DMS53 treated with DMSO at 0.1 percent for 48 hours (cell line): ENCODE measurements at regions not wholly inside any gene's neighbourhood (a gene's known extent, or its start where the extent isn't known, plus 50 kb on each side); places are given as distances from the start of the nearest gene placed in this dataset.

Experiments used
- DNase-seq: peaks from one replicate; lab custom pipeline; 2025; ENCODE audit not compliant: unreplicated experiment; lab: John Stamatoyannopoulos, UW

GRCh38 chr15:93454788-93455187, 365.8 kb upstream of the RGMA start:
- DNase-seq: no peak

DNA sequence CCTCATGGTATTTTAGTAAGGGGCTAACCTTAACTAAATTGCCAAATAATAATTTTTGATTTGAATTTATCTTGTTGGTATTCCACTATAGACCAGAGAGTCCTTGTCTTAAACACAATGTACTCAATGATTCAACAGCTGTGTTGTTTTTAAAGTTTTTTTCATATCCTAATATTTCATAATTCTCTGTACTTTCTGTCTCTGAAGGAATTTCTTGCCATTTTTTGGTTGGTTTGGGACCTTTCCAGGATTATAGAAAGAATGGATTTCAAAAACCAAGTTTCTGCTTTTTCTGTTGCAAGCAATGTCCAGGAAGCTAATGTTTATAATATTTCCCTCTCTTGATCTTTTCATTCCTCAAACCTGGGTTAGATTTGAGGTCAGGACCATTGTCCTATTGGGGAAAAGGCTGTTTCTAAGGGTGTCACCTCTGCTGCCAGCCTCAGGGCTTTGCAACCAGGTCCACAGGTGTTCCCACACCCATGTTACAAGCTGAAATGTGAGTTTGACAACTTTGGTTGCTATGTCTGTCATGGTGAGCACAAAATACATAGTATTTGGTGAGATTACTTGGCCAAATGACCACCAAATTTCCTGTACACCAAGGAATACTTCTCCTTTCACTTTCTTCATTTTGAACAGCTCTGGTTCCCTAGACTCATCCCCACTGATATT, 363.7 kb upstream of the RGMA start:
- DNase-seq: no peak

DNA sequence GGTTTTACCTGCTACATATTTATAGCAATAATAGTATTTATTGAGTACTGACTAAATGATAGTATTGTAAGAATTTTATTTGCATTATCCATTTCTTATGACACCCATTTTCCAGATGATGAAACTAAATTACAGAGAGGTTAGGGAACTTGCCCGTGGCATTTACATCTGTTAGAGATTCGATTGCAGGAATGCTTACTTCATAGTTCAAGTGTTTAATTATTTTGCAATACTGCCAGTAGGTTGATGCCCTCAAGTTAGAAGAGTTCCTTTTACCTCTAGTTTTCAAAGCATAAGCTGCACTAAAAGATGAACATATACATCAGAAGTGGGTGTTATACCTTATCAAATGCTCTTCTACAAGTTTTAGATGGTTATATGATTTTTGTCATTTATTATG, 362.8 kb upstream of the RGMA start:
- no peak for DNase-seq

DNA sequence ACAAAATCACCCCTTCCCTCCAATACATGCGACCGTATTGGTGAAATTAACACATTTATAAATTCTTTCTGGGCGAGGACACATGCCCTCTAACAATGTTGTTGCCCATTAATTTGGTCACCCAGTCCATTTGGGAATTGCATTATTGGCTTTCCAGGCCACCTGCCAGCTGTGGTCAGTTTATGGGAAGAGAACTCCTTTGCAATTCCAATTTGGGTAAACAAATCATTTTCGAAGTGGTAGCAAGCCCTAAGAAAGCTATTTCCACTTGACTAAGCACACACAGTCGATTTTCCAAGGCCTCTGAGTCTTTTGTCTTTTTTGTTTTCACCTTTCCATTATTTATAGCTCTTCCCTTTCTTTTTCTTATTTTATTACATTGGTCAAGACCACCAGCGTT, 362.3 kb upstream of the RGMA start:
- no peak for DNase-seq

DNA sequence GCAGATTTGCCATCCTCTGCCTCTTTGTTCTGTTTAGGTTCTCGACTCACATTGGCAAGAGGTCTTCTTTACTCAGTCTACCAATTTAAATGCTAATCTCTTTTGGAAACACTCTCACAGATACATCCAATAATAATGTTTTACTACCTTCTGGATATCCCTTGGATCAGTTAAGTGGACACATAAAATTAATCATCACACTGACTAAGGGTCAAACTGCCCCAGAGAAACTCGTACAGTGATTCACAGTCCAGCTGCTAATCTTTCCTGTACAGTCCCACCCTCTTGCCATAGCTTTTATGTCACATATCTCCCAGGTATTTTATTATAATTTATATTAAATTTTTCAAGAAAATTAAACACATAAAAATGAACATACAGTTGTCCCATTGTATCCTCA, 360.8 kb upstream of the RGMA start:
- DNase-seq: no peak

GRCh38 chr15:93438310-93438709, 349.3 kb upstream of the RGMA start:
- DNase-seq: no peak

GRCh38 chr15:93432474-93432873, 343.5 kb upstream of the RGMA start:
- no peak for DNase-seq

DNA sequence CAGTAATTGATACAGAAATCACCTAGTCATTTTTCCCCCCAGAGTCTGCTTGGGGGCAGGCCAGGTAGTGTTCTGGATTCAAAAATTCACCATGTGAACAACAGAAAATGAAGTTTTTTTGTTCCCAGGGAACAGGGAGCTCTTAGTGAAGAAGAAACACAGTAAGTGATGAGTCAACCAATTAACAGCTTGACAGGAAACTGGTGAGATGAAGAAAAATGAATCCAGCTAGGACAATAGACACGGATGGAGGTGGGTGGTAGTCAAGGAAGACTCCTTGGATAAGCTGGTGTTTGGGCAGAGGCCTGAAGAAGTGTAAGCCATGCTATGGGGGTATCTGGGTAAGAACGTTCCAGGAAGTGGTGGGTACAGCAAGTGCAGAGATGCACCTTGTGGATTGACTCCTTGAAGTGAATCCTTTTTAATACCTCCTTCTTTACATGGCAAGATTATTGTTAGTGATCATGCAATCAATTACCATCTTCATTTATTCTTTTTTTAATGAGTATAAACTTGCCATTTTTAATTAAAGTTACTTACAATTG, 339.9 kb upstream of the RGMA start:
- no peak for DNase-seq

- DNase-seq: no peak
Observed at GRCh38 chr15:93428150-93428549, 339.1 kb upstream of the RGMA start.

DNA sequence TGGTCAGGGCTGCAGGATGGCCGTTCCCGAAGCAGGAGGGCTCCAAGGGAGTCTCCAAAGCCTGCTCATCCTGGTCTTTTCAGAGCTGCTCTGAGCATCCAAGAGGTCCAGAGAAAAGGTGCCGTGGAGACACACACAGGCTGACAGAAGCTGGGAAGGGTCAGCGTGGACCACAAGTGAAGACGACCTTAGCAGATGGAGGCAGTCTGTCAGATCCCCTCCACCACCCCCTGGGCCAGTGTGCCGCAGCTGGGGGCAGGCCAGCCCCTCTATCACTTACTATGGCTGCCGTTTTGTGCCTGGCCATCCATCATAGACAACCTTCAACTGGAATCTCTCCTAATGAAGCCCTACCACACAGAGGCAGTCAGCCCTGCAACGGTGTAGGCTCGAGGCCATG, 335.1 kb upstream of the RGMA start:
- DNase-seq: no peak

DNA sequence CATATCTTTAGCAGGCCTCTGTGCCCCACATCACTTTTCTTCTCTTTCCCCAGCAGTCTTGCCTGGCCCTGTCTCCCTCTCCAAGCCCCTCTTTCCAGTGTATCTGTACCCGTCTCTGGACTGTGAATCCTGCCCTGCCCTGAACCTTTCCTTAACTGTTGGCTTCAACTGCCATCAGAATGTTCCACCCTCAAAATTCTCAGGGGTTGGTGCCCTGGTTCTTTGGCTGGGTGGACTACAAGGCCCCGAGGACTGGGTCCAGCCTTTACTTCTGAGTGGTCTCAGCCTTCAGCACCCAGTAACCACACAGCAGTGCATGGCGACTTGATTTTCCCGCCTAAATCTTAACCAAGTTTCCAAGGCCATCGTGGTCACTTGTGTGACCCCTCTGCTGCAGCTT, 333.5 kb upstream of the RGMA start:
- DNase-seq: no peak

DNA sequence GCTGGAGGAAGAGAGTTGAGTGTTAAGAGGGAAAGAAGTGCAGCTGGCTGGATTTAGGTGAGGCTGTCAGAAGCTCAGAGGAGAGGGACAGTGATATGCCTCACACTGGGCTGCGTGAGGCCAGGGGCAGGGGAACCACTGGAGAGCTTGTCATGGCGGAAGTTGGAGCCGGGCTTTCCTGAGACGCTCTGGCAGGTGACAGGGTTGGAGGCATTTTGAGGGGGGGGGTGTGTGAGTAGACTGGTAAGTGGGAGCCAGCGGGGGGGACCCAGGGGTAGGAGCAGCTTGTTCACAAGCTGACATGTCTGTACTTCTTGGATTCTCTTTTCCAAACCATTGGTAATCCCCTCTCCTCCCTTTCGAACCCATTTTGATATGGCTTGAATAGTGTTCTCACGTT, 331.5 kb upstream of the RGMA start:
- DNase-seq: no peak

GRCh38 chr15:93420050-93420452, 331.0 kb upstream of the RGMA start:
- DNase-seq: no peak

DNA sequence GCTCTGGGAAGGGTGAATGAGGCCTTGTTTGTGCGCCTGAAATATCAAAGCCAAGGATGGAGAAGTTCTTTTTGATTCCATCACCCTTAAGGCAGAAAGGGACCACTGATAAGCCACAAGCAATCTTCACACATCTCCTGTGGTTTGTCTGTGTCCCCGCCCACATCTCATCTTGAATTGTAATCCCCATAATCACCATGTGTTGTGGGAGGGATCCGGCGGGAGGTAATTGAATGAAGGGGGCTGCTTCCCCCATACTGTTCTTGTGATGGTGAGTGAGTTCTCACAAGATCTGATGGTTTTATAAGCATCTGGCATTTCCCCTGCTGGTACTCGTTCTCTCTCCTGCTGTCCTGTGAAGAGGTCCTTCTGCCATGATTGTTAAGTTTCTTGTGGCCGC, 329.6 kb upstream of the RGMA start:
- DNase-seq: no peak

GRCh38 chr15:93417631-93418030, 328.6 kb upstream of the RGMA start:
- DNase-seq: no peak

- DNase-seq: no peak
Observed at GRCh38 chr15:93417156-93417555, 328.1 kb upstream of the RGMA start.

GRCh38 chr15:93415576-93415975, 326.6 kb upstream of the RGMA start:
- no peak for DNase-seq

GRCh38 chr15:93414576-93415231, 325.7 kb upstream of the RGMA start:
- no peak for DNase-seq

GRCh38 chr15:93413745-93414144, 324.7 kb upstream of the RGMA start:
- DNase-seq: no peak

- DNase-seq: no peak
Observed at GRCh38 chr15:93399121-93399520, 310.1 kb upstream of the RGMA start.

- DNase-seq: no peak
Observed at GRCh38 chr15:93389211-93389610, 300.2 kb upstream of the RGMA start.

GRCh38 chr15:93384886-93385285, 295.9 kb upstream of the RGMA start:
- DNase-seq: no peak
